Keratinocyte (primary cell): ENCODE measurements at regions not wholly inside any gene's neighbourhood (a gene's known extent, or its start where the extent isn't known, plus 50 kb on each side); places are given as distances from the start of the nearest gene placed in this dataset.

Experiments
- DNase-seq: peaks from one replicate; pipeline ENCODE4 v3.0.0-alpha.2; 2011; ENCODE audit warnings: low read depth, missing footprints, low spot score
- FAIRE-seq: peaks from 2 replicates; lab custom pipeline; 2011; peaks lifted over from hg19 to GRCh38; lab: Jason Lieb, UNC
- H2AFZ ChIP-seq: 2 replicates; pipeline ENCODE4 v1.6.0; 2012; ENCODE audit warnings: low read length, control low read depth, inconsistent platforms; ENCODE audit not compliant: control insufficient read depth
- H3K27ac ChIP-seq: 2 replicates; pipeline ENCODE4 v1.5.1; 2011; ENCODE audit warnings: low read length; ENCODE audit not compliant: control insufficient read depth, insufficient read depth
- H3K27me3 ChIP-seq: 3 replicates; pipeline ENCODE4 v1.6.0; 2011; ENCODE audit warnings: low read length; ENCODE audit not compliant: control insufficient read depth, insufficient read depth; ENCODE audit errors: extremely low read depth
- H3K36me3 ChIP-seq, 2 experiments: 2 replicates in 1 of 2; 3 replicates in 1 of 2; pipeline ENCODE4 v1.5.1; 2011; ENCODE audit warnings: low read length in 2 of 2, mild to moderate bottlenecking in 1 of 2; ENCODE audit not compliant: control insufficient read depth in 2 of 2, insufficient read depth in 2 of 2; ENCODE audit errors: extremely low read depth in 1 of 2
- H3K4me1 ChIP-seq: 3 replicates; pipeline ENCODE4 v1.5.1; 2011; ENCODE audit warnings: low read length; ENCODE audit not compliant: control insufficient read depth, insufficient read depth; ENCODE audit errors: extremely low read depth
- H3K4me2 ChIP-seq: 3 replicates; pipeline ENCODE4 v1.6.0; 2011; ENCODE audit warnings: low read depth, low read length; ENCODE audit not compliant: control insufficient read depth, insufficient read depth; ENCODE audit errors: extremely low read depth
- H3K4me3 ChIP-seq, 3 experiments: fragments of 200-600 bp in 1 of 3; sonication (generic) in 1 of 3; 2 replicates in 2 of 3; 3 replicates in 1 of 3; pipeline ENCODE4 v1.5.1; 2011 to 2016; ENCODE audit warnings: low read length in 3 of 3, mild to moderate bottlenecking in 3 of 3, control low read depth in 2 of 3, inconsistent platforms in 1 of 3, low read depth in 1 of 3, mixed read lengths in 1 of 3, mixed run types in 1 of 3, moderate library complexity in 1 of 3; ENCODE audit not compliant: control insufficient read depth in 2 of 3, insufficient read depth in 2 of 3; ENCODE audit errors: extremely low read depth in 1 of 3
- H3K79me2 ChIP-seq: 2 replicates; pipeline ENCODE4 v1.6.0; 2012; ENCODE audit warnings: low read length; ENCODE audit not compliant: control insufficient read depth, insufficient read depth
- H3K9ac ChIP-seq: 3 replicates; pipeline ENCODE4 v1.6.0; 2011; ENCODE audit warnings: low read length; ENCODE audit not compliant: control insufficient read depth, insufficient read depth; ENCODE audit errors: extremely low read depth
- H3K9me1 ChIP-seq: 3 replicates; pipeline ENCODE4 v1.6.0; 2011; ENCODE audit warnings: low read length; ENCODE audit not compliant: control insufficient read depth, insufficient read depth; ENCODE audit errors: extremely low read depth
- H3K9me3 ChIP-seq: 2 replicates; pipeline ENCODE4 v1.5.1; 2012; ENCODE audit warnings: low read depth, low read length; ENCODE audit not compliant: control insufficient read depth
- H4K20me1 ChIP-seq: 3 replicates; pipeline ENCODE4 v1.6.0; 2011; ENCODE audit warnings: low read length; ENCODE audit not compliant: control insufficient read depth, insufficient read depth; ENCODE audit errors: extremely low read depth
- EZH2 ChIP-seq: IDR thresholded peaks from one replicate; pipeline ENCODE4 v1.6.1; 2012; ENCODE audit warnings: inconsistent platforms, mild to moderate bottlenecking, low read length, moderate library complexity
- dilution Hi-C: fragments of 300-500 bp; cut with MboI; formaldehyde crosslinking; loops from one replicate; pipeline ENCODE4 v1.7.0; 2020; ENCODE audit warnings: low sequenced_read_pairs; ENCODE audit not compliant: extremely low pct_ligation_motif_present
- TF ChIP-seq, protein P1 (sequence below), 3 experiments: IDR thresholded peaks in 1 of 3; conservative IDR thresholded peaks in 1 of 3; optimal IDR thresholded peaks in 1 of 3; 2 replicates in 2 of 3; 3 replicates in 1 of 3; pipeline versions ENCODE3 to v1.5.1; 2011; ENCODE audit warnings: low read length in 3 of 3, mild to moderate bottlenecking in 3 of 3, moderate library complexity in 2 of 3, control low read depth in 1 of 3, inconsistent platforms in 1 of 3; ENCODE audit not compliant: insufficient read depth in 2 of 3; ENCODE audit errors: extremely low read depth in 1 of 3

- dilution Hi-C loops, result no loop called here
- Histone ChIP-seq H3K9me3 (peaks cover 2% of the 10 kb centered on the region), H3K4me1 (no peaks in the 10 kb centered on the region), H3K36me3 (no peaks in the 10 kb centered on the region), H2AFZ (no peak overlapping the region), H3K27me3 (no peaks in the 10 kb centered on the region), H4K20me1 (no peaks in the 10 kb centered on the region), H3K27ac (no peak overlapping the region), H3K4me3 (no peak overlapping the region), H3K9ac (no peak overlapping the region), H3K4me2 (no peak overlapping the region), H3K9me1 (no peaks in the 10 kb centered on the region), H3K79me2 (no peaks in the 10 kb centered on the region)
- DNase-seq, result no peak
- no peak for FAIRE-seq
- TF ChIP-seq, protein P1, sequence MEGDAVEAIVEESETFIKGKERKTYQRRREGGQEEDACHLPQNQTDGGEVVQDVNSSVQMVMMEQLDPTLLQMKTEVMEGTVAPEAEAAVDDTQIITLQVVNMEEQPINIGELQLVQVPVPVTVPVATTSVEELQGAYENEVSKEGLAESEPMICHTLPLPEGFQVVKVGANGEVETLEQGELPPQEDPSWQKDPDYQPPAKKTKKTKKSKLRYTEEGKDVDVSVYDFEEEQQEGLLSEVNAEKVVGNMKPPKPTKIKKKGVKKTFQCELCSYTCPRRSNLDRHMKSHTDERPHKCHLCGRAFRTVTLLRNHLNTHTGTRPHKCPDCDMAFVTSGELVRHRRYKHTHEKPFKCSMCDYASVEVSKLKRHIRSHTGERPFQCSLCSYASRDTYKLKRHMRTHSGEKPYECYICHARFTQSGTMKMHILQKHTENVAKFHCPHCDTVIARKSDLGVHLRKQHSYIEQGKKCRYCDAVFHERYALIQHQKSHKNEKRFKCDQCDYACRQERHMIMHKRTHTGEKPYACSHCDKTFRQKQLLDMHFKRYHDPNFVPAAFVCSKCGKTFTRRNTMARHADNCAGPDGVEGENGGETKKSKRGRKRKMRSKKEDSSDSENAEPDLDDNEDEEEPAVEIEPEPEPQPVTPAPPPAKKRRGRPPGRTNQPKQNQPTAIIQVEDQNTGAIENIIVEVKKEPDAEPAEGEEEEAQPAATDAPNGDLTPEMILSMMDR (optimal IDR thresholded peaks at IDR 0.05 in 1 of 3, IDR thresholded peaks at IDR 0.05 in 1 of 3, conservative IDR thresholded peaks at IDR 0.05 in 1 of 3; ENCODE audit: extremely low read depth in 1 of 3, insufficient read depth in 2 of 3, low read length in 3 of 3), result no peak
- TF ChIP-seq EZH2, result no peak
Observed at GRCh38 chr2:7357993-7358392, 440.8 kb downstream of the RNF144A start.

- Histone ChIP-seq H3K4me2 (no peak overlapping the region), H3K4me1 (no peaks in the 10 kb centered on the region), H3K9me1 (no peaks in the 10 kb centered on the region), H3K9ac (no peak overlapping the region), H3K36me3 (no peaks in the 10 kb centered on the region), H3K27me3 (no peaks in the 10 kb centered on the region), H3K27ac (no peak overlapping the region), H3K4me3 (no peak overlapping the region), H2AFZ (no peak overlapping the region), H3K79me2 (no peaks in the 10 kb centered on the region), H3K9me3 (no peaks in the 10 kb centered on the region), H4K20me1 (no peaks in the 10 kb centered on the region)
- FAIRE-seq (no peak), DNase-seq (no peak)
- dilution Hi-C loops, result no loop called here
- TF ChIP-seq, protein P1 (optimal IDR thresholded peaks at IDR 0.05 in 1 of 3, IDR thresholded peaks at IDR 0.05 in 1 of 3, conservative IDR thresholded peaks at IDR 0.05 in 1 of 3; ENCODE audit: extremely low read depth in 1 of 3, insufficient read depth in 2 of 3, low read length in 3 of 3), result no peak
- no peak for TF ChIP-seq EZH2
Observed at GRCh38 chr2:7358865-7359447, 441.7 kb downstream of the RNF144A start.
